ENCODE measurements at regions not wholly inside any gene's neighbourhood (a gene's known extent, or its start where the extent isn't known, plus 50 kb on each side); places are given as distances from the start of the nearest gene placed in this dataset.
"Not testable (repeated sequence)": the region's sequence is repeated elsewhere in the genome, so short reads cannot be mapped to it uniquely, and the experiment has no call there.

DNA sequence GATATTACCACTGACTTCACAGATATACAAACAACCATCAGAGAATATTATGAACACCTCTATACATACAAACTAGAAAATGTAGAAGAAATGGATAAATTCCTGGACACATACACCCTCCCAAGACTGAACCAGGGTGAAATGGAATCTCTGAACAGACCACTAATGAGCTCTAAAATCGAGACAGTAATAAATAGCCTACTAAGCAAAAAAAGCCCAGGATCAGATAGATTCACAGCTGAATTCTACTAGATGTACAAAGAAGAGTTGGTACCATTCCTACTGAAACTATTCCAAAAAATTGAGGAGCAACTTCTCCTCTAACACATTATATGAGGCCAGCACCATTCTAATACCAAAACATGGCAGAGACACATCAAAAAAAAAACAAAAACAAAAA, 837.7 kb downstream of the FSCB start:
- no peak for DNase-seq

DNA sequence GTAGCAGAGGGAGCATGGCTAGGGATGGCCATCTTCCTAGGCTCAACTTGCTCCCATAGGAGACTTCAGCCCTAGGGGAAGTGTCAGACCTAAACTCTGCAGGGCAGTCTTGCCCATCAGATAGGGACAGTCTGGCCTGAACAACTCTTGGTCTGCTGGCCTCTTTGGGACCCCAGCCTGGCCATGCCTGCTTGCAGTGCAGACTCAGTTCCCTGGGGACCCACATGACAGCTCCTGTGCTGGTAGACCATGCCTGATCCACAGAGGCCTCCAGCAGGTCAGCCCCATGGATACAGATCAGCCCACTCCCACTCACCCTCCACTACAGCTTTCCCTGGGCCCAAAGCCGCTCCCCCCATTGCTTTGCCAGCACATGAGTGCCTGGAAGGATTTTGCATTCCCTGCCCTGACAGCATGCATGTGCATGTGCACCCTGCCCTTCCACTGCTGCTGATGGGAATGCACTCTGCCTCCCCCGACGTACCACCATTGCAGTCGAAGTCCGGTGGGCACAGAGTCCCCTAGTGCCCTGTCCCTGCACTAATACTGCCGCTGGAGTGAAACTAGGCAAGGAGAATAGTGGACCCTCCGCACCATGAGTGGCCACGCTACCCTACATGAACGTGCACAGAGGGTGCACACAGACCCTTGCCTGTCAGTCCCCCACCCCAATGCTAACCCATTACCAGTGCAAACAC, 841.4 kb downstream of the FSCB start:
- no peak for DNase-seq

DNA sequence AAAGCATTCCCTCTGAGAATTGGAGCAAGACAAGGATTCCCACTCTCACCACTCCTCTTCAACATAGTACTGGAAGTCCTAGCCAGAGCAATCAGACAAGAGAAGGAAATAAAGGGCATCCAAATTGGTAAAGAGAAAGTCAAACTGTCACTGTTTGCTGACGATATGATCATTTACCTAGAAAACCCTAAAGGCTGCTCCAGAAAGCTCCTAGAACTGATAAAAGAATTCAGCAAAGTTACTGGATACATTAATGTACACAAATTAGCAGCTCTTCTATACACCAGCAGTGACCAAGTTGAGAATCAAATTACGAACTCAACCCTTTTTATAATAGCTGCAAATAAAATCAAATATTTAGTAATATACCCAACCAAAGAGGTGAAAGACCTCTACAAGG, 851.9 kb downstream of the FSCB start:
- DNase-seq, result not testable (repeated sequence)

DNA sequence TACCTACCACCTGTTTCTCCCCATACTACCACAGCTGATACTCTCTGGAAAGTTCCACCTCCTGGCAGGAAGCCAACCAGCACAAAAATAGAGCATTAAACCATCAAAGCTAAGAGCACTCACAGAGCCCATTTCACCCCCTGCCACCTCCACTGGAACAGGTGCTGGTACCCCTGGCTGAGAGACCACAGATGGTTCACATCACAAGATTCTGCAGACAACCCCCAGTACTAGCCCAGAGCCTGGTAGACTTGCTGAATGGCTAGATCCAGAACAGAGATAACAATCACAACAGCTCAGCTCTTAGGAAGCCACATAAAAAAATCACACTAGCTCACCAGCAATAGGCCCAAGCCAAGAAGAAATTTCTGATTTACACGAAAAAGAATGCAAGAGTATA, 855.2 kb downstream of the FSCB start:
- DNase-seq, result no peak

DNA sequence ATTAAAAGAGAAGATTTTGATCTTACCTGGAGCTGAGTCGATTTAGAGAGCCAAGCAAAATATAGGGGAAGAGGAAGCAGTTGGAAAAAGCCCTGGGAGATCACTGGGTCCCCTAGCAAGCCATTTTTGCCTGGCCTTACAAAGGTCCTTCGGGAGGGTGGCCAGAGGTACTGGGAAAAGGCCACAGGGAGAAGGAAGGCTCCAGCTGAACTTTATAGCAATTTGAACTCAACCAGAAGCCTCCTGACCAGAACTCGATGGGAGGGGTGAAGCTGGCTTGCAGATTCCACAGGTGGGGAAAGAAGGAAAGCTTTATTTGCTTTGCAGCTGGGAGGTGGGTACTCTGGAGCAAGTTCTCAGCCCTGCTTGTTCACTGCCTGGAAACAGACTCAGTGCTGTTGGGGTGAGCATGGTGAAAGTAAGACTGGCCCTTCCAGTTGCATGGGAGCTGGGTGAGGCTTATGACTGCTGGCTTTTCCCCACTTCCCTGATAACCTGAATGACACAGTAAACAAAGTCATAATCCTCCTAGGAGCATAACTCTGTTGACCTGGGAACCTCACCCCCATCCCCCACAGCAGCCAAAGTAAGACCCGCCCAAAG, 855.8 kb downstream of the FSCB start:
- DNase-seq, result no peak

DNA sequence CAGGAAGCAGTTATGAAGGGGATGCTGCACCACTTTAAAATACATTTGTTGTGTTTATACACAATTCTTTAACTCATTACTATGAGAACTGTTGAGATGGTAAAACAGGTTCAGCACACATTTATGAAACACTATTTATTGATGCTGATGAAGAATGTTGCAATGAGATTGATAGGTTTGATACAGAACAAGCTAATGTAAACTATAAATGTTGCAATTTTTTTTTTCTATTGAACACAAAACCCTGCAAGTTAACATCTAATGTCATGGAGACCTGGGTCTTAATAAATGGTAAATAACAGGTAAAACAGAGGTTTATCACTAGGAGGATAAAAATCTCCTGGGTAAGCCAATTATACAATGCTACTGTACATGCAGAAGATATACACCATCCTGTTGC, 857.6 kb downstream of the FSCB start:
- no peak for DNase-seq

DNA sequence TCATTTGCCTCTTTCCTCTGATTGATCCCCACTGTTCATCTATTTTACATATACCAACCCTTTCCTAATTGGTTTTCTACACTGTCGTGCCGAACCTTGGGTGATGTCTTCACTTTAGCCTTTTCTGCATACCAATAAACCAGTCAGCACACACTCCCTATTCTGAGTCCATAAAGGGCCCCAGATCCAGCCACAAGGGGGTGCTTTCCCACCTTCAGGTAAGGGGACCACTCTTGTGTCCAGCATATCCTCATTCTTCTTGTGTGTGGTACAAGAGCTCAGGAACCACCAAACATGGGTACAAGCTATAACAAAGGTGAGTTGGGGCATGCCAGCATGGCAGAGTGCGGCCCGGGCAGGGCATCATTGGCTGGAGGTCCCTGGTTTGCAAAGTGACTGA, 859.8 kb downstream of the FSCB start:
- no peak for DNase-seq

DNA sequence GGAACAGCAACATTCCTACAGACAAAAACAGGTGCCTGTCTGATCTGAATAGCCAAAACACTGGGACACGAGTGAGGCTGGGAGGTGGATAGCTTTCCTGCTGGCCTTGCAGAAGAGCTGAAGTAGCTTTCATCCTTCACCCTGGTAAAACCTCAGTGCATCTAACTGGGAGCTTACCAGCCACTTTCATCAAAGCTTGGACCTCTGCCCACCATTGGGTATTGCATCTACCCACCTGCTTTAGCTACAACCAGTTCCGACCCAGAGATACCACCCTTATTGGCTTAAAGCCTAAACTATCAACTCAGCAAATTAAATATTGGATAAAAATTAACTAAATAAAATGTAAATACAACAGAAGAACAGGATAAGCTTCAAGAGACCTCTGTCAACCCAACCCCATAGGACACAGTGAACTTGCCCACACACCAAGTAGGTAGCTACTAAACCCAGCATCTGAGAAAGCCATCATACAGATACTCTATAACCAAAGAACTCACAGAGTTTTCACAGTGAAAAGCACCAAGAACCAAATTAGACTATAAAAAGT, 866.3 kb downstream of the FSCB start:
- no peak for DNase-seq

DNA sequence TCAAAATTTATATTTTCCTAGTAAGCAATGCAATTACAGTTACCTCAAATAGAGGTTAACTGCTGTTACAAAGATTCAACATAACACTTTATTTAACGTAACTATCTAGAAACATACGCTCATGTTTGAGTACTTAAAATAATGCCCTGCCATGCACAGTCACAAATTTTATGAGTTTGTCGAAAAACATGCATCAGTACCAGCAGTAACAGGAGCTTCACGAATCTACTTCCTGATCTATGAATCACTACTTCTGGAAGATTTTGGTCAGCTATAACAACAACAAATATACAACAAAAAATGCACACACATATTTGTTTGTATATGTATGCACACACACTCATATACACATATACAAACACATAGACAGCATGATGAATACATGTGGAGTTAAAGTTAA, 881.8 kb downstream of the FSCB start:
- DNase-seq, result no peak

DNA sequence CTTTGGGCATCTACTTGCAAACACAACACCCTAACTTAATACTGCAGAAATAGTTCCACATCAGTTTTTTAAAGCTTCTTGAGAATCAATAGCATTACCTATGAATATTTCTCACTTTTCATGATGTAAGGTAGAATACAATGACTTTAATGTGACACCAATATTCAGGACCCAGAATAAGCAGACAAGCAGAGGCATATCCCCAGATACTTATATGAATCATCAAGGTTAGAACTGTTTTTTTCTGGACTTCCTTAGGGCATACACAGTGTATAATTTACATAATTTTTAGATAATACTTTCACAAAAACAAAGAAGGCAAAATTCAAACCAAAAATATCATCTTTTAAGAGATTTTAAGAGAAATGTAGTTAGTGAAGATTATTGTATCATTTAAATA, 885.8 kb downstream of the FSCB start:
- DNase-seq, result no peak

DNA sequence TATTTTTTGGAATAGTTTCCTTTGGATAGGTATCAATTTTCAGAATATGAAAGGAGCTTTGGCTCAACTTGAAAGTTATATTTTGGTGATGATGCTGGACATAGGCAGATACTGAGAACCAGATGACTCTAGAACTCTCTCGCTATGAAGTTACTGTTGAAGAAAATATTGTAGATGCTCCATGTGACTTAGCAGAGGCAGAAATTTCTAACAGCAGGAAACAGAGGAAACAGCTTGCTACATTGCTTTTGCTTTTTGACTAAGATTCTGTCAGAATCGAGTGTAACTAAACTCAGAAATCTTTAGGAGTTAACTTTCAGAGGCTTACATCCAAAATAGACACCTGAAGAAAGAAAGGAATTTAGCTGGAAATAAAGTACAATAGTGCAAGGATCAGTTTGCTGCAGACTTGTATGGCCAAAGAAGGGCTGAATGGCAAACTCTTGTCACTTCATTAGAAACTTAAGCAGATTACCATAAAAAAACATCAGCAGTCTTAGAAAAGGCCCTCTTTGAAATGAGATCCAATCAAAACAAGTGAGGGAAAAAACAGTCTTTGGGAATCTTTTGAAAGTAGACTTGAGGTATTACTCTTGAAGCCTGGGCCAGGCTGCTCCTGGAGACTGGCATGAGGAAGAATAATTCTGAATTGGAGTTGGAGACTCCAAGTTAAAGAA, 911.8 kb downstream of the FSCB start:
- no peak for DNase-seq

DNA sequence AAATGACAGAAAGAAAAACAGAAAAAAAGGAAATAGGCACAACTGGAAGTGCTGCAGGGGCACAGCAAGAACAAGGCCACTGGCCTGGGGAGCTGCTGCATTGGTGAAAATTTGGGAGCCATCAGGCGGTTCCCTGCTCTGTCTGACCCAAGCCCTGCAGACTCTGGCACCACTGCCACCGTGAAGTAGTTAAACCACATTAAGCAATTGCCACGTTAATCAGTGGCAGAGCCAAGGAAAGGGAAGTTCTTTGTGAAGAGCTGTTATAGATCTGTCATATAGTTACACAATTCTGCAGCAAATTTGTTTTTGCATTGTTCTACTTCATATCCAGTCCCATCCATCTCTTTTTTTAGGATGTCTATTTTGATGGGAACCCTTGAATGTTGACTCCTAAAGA, 915.3 kb downstream of the FSCB start:
- peak; percentile 19 to 43 for DNase-seq

DNA sequence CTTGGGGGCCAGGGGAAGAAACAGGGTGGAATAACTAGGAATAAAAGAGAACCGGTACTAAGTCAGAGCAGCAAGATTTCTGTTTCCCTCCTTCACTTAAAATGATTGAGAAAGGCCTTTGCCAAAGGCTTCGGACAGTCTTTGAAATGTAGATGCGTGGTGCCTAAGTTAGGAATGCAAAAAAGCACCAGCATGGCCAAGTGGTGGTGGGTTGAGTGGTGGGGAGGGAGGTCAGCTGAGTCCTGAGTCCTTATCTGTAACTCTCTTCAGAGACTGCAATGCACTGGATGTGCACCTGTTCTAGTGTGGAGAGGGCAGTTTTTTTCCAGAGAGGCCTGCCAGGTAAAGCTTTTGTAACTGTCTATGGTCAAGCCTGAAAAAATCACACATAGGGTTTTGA, 919.9 kb downstream of the FSCB start:
- DNase-seq, result no peak

DNA sequence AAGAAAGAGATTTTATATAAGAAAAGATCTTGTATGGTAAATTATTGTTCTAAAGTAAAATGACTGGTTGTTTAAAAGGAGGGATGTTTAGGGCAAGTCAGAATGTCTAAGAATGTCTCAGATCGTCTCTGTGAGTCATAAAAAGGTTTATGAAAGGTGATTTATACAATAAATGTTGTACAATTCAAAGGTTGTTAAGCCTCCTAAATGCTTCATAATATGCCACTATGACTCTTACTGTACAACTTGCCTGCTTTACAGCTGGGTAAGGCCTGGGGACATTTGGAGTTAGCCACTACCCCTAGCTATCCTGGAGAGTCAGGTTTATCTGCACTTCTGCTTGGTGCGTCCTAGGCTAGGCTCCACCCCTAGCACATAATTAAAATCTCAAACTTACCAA, 927.4 kb downstream of the FSCB start:
- no peak for DNase-seq

DNA sequence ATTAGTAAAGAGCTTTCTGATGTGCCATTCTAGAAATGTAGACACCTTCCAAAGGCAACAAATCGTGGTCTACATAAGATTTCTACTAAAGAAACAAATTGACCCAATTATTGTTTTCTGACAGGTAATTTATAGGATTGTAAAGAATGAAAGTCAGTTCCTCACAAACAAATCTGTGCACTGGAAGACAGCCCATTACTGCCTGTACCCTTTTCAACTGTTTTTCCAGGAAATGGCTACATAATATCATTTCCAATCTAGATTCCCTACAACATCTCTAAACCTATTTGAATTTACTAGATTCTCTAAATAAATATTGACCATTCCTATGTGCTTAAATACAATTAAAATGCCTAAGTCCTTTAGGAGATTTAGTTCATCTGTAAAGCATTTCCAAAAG, 939.1 kb downstream of the FSCB start:
- no peak for DNase-seq

DNA sequence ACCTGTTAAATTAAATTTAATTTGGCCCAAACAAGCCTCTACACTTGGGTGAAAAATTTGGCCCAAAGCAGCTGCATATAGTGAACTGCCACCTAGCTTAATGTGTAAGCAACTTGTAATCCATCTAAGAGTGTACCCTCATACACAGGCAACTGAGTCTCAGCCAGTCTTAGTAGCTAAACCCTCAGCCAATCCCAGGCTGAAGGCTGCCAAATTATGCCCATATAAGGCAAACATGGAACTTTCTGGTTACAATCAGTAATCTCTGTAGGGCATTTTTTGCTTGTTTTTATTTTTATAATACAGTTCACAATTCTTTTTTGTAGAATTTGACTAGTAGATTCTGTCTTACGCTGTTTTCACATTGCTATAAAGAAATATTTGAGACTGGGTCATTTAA, 958.7 kb downstream of the FSCB start:
- no peak for DNase-seq

DNA sequence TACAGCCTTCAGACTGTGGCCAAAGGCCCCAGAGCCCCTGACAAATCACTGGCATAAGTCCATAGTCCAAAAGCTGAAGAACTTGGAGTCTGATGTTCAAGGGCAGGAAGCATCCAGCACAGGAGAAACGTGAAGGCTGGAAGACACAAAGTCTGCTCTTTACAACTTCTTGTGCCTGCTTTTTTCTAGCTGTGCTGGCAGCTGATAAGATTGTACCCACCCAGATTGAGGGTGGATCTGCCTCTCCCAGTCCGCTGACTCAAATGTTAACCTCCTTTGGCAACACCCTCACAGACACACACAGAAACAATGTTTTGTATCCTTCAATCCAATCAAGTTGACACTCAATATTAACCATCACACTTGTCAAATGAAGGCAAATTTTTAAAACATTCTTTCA, 959.5 kb downstream of the FSCB start:
- not testable (repeated sequence) for DNase-seq

DNA sequence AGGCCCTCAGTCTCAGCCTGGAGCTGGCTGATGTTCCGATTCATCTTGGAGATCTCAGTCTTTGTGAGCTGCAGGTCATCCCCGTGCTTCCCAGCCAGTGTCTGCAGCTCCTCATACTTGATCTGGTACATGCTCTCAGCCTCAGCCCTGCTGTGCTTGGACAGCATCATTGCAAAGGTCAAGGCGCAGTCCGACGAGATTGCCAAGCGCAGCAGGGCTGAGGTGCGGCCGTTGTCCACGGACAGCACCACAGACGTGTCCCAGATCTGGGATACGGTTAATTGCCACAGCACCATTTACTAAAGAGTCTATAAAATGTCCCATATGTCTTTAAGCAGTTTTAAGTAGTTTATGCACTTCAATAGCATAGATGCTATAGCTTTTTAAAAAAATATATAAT, 965.7 kb downstream of the FSCB start:
- no peak for DNase-seq

DNA sequence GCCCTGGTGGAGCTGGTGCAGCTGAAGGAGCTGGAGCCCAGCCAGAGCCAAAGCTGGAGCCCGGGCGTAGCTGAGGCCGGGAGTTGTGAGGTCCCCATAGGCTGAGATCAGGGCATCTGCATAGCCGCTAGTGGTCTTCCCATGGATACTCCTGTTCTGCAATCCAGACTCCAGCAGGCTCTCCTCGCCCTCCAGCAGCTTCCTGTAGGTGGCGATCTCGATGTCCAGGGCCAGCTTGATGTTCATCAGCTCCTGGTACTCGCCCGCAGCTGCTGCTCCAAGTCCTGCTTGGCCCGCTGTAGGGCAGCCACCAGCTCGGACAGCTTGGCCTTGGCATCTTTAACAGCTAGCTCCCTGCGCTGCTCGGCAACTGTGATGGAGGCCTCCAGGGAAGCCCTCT, 966.1 kb downstream of the FSCB start:
- DNase-seq, result no peak

DNA sequence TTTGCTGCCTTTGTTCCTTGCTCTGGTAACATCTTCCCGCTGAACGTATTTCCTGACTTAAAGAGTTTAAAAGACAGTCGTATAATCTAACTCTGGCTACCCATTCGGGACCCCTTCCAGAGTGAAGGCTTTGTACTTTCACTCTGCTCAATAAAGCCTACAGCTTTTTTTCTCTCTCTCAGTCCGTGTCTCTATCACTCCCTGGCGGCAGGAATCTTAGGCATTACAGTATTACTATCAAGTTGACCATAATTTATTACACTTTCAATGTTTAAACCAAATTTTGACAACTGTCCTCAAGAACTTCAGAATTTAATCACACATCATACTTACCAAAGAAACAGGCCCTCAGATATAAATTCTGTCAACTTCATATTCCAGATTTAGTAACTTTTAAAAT, 967.9 kb downstream of the FSCB start:
- no peak for DNase-seq

DNA sequence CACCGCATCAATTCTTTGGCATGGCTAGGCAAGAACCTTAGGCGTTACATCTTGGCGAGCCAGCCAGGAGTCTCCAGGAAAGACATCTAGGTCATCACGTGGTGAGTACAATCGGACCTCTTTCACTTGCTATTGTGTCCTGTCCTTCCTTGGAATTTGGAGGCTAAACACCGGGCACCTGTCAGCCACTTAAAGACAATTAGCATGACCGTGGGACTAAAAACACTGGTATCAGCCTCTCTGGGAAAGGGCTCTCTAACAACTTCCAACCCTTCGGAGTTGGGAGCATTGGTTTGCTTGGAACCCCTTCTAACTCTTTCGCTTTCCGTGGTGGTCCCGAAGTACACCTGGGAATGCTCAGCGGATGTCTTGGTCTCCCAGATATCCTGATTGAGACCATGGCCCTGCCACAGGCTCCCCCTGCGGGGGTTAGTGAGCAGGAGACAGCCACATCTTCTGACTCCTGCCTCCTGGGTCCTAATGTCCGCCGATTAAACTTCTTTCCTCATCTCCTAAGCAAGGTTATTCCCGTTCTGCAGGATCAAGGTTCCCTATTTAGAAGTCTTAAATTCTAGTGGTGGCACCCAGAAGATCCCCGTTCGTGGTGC, 971.7 kb downstream of the FSCB start:
- DNase-seq, result no peak

DNA sequence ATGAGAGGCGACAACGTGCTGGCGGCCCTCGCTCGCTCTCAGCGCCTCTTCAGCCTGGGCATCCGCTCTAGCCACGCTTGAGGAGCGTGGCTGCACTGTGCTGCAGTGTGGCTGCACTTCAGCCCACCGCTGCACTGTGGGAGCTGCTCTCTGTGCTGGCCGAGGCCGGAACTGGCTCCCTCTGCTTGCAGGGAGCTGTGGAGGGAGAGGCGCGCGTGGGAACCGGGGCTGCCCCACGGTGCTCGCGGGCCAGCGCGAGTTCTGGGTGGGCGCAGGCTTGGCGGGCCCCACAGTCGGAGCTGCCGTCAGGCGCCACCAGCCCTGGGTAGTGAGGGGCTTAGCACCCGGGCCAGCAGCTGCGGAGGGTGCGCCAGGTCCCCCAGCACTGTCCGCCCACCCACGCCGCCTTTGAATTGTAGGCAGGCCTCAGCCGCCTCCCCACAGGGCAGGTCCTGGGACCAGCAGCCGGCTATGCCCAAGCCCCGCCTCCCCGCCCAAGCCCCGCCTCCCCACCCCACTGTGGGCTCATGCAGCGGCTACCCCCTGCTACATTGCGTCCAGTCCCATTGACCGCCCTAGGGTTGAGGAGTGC, 974.2 kb downstream of the FSCB start:
- no peak for DNase-seq

DNA sequence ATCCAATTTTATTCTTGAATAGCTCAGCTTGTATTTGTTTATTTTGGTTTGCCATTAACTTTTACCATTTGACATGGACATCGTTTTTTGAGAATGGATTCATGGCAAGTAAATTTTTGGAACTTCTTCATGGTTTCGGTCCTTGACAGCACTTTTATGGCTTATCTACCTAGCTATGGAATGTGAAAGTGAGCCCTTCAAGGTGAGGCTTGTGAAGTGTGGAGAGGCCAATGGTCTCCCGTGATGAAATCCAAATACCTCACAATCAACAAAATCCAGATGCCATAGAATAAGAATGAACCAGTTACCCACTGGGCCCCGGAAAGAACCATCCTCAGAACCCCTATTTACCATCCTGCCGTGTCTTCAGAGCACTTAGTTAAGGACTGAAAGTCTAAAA, 978.8 kb downstream of the FSCB start:
- DNase-seq, result no peak

DNA sequence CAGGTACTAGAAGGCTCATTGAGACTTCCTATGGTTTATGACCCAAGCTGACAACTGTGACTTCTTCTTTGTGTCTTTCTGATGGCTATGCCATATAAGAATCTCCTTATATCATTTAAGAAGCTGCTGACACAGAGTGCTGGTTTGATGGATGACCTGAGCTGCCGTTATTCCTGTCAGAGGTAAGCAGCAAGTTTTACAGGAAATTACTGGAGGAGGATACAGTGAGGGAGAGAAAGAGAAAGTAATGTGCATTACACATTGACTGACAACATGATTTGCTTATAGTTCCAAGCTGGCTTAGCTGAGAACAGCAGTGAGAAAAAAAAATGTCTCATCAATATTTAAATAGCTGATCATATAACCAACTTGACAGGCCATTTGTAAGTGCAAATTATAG, 981.4 kb downstream of the FSCB start:
- no peak for DNase-seq

All from inflammatory macrophage treated with lipopolysaccharide for 1 hour (primary cell).